ENCODE measurements at regions not wholly inside any gene's neighbourhood (a gene's known extent, or its start where the extent isn't known, plus 50 kb on each side); places are given as distances from the start of the nearest gene placed in this dataset.
A peak's percentile ranks its signal among the peaks of the same experiment; 100 is the strongest.

DNA sequence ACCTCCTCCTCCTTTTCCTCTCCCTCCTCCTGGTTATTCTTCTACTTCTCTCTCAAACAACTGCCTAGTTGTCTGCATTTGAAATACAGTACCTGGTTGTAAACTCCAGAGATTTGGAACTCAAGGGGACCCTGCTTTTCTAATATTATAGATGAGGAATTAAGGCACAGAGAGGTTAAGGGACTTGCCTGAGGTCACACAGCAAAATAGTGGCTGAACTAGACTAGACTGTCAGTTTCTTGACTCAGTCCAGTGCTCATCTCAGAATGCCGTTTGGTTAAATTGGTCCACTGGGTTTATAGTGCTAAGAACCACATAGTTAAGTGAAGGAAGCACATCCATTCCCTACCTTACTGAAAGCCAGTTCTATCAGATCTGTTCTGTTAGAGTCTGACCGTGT lies 105.9 kb upstream of the VASH1 start:
- intact Hi-C loops (cut with DNase I): no loop called here
- DNase-seq: no peak

DNA sequence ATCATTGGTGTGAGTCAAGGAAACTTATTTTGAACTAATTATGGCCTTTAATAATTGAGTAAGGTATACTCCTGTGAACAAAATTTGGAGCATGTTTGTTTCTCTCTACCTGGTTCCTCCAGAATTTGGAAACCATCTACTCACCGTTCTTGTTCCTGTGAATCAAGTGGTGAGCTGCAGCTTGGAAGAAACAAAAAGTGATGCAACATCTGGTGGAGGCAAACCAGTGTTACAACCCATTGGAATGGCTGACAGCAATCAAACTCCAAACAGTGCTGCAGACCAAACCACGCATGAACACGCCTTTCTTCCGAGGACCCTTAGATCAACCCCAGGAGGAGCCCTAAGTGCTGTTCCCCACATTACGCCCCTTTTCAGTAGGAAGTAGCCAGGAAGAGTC lies 104.7 kb upstream of the VASH1 start:
- intact Hi-C loops (cut with DNase I): no loop called here
- no peak for DNase-seq

DNA sequence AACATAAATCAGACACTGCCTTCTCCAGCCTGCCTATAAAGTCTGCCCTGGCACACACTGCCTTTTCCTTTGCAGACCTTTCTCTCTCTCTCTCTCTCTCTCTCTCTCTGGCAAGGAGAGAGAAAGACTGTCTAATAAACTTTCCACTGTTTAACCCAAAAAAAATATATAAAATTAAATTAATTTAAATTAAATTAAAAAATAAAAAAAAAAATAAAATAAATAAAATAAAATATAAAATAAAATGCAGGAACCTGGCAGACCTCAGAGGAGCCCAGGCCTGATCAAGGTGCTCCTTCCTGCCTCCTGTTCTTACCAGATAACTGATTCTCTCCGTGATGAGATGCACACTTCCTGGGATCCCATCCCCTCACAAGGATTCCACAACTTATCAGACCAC lies 103.9 kb upstream of the VASH1 start:
- no peak for DNase-seq
- intact Hi-C loops (cut with DNase I): no loop called here

DNA sequence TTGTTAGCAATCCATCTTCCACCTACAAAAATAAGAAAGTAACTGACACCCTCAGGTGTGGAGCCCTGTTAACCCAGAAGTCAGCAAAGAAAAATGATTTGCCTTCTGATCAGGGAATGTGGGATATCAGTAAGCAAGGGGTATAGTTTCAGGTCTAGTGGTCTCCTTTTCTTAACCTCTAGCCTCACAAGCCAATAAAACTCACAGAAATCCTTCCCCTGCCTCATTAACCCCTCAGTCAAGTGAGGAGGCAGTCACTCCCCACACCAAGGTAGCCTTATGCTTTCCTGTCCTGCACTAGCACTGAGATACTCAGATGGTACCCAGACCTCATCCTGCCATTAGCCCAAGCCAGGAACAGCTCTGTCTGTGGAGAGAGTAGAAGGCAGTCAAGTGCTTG lies 103.4 kb upstream of the VASH1 start:
- no peak for DNase-seq
- intact Hi-C loops (cut with DNase I): no loop called here

DNA sequence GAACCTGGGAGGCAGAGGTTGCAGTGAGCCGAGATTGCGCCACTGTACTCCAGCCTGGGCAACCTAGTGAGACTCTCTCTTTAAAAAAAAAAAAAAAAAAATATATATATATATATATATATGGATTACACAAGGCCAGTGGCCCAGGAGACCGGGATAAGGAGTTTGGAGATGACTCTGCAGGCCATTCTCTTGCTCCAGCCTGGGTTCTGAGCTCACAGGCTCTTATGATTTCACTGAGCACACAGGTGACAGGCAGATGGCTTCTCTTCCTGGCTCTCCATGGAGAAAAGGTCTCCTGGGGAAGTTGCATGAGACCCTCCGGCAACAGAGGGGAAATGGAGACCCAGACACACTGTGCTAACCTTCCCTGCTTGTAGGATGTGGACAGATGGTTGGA lies 98.7 kb upstream of the VASH1 start:
- intact Hi-C loops (cut with DNase I): no loop called here
- peak in 1 of 42 donors; percentile 1 for DNase-seq

DNA sequence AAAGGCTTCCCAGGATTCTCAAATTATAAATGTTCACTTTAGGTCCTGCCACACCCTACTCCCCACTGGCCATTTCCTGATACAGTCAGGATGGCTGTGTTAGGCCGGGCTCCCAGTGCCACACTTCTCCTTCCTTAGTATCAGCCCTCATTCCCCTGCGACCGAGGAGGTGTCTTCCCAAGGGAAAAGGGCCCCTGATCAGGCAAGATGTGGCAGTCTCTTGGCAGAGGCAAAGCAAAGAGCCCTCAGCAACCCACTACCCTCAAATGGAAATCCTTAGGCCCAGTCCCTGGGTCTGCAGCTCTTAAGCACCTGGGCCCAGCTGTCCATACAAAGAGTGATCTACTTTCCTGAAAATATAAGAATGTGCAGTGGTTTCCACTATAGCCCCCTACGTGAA lies 96.5 kb upstream of the VASH1 start:
- intact Hi-C loops (cut with DNase I): no loop called here
- DNase-seq: peak in 1 of 42 donors; percentile 28

DNA sequence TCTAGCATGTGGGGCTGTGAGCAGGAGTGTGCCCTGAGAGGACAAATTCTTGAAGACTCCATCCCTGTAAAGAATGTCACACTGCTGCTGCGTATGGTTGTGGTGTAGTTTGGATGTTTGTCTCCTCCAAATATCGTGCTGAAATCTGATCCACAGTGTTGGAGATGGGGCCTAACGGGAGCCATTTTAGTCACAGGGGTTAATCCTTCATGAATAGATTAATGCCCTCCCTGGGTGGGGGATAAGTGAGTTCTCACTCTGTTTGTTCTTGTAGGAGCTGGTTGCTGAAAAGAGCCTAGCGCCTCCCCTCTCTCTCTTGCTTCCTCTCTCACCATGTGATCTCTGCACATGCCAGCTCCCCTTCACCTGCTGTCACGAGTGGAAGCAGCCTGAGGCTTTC lies 94.5 kb upstream of the VASH1 start:
- DNase-seq: peak in 1 of 42 donors; percentile 7
- intact Hi-C loops (cut with DNase I): no loop called here

DNA sequence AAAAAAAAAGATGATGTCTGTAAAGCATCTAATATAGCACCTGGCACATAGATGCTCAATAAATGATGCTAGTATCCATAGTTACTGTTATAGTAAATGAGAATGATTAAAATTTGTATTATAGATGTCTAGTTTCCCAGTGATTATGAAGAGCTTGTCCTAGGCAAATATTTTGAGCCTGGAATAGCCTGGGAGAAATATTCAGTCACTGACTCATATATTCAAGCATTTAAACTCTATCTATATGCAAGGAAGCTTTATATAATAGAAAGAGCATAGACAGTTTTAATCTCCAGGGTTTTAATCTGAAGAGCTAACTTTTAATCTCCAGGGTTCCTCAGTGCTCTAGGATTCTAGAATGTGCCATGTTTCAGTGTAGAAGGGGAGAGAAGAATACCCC lies 91.5 kb upstream of the VASH1 start:
- DNase-seq: no peak
- intact Hi-C loops (cut with DNase I): no loop called here

DNA sequence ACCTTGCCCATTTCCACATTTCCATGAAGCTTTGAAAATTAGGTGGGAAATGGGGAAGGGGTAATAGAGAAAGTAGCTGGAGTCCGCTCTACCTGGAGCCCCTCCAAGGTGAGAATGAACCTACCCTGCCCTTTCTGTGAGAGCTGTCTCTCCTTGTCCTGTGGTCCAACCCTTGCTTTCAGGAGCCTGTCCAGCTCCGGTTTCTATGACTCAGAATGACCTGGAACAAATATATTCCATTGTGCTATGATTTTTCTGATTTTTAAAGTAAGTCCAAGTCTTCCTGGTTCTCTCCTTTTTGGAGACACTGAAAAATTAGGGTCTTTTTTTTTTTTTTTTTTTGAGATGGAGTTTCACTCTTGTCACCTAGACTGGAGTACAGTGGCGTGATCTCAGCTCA lies 89.1 kb upstream of the VASH1 start:
- intact Hi-C loops (cut with DNase I): no loop called here

DNA sequence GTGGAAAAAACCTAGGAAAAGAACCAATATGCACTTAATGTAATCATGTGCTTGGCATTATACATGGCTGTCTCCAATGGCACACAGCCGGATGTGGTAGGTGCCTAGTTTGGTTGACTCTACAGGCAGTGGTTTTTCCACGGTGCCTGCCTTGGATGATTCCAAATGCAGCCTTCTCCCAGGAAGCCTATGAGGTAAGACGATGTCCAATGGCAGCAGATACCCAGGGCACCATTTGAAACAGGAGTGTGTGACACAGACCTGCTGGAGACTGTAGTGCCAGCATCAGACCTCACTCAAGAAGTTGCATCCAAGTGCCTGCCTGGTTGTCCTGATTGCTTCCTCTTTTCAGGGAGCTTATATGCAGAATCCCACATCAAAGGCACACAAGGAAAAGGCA lies 88.0 kb upstream of the VASH1 start:
- intact Hi-C loops (cut with DNase I): no loop called here
- peak in 1 of 42 donors; percentile 13 for DNase-seq

More for the DNA sequence above, 89.1 kb upstream of the VASH1 start:
- DNase-seq: peak in 1 of 42 donors; percentile 24

DNA sequence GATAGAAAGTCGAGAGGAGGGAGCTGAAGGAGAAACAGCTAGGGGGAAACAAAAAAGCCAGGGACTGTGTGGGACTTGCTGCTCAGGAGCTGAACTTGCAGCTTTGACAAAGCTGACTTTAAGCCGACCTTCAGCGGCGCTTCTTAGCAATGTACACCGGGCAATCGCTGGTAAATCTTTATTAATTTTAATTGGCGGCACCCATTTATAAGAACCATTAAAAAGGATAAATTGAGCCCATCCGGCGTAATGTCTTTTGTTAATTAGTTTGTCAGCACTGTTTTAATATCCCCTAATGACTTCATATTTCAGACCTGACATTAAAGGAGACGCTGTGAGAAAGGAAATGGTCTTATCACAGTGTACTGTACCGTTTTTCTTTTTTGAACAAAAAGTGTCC lies 86.2 kb upstream of the VASH1 start:
- peak in 1 of 42 donors; percentile 35 for DNase-seq
- intact Hi-C loops (cut with DNase I): no loop called here

DNA sequence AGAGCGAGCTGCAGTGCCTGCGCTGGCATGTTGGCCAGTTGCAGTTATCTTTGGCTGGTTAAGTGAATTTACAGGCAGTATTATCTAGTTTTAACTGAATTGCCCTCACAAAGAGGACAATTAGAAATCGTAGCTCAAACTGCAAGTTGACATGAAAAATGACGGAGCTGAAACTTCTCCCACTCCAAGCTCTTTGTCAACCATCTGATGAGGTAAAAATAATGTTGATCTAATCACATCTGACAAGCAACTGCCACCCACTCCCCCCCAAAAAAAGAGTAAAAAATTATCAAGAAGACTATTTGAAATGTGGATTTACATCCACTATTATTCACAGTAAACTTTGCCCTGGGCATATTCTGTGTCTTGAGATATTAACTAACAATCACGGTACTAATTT lies 84.7 kb upstream of the VASH1 start:
- peak in 9 of 42 donors; percentile 6 to 54 (median 24) for DNase-seq
- intact Hi-C loops (cut with DNase I): no loop called here

DNA sequence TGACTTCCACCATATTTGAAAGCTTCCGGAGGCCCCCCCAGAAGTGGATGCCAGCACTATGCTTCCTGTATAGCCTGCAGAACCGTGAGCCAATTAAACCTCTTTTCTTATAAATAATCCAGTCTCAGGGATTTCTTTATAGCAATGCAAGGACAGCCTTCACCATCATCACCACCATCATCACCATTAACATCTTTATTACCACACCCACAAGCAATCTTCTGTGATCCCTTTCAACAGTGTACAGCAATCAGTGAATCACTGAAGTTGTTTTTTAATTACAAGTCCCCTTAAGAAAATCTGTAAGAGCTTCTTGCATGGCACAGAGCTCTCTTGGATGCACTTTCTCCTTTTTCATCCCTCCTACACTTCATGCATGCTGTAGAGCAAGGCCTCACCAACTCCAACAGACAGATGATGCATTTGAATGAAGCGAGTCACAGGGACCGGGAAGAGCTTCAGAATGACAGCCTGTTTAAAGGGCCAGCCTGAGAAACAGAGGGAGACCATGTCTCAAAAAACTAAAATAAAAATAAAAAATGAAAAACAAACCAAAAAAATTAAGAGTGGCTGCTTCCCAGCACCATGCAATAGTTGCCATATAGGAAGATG lies 83.6 kb upstream of the VASH1 start:
- DNase-seq: peak in 6 of 42 donors; percentile 6 to 57 (median 41)
- intact Hi-C loops (cut with DNase I): no loop called here

DNA sequence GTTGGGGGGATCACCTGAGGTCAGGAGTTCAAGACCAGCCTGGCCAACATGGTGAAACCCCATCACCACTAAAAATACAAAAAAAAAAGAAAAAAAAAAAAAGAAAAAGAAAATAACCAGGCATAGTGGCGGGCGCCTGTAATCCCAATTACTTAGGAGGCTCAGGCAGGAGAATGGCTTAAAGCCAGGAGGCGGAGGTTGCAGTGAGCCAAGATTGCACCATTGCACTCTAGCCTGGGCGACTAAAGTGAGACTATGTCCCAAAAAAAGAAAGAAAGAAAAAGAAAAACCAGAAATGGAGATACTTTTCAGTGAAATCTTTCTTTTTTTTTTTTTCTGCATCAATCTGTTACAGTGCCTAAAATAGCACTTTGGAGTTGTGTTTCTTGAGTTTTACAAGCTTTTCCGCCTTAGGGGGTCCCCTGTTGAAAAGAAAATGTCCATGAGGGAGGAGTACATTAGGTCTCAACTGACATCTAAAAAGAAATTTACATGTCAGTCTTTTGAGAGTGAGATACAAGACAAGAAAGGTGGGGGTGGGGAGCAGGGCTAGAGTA lies 82.9 kb upstream of the VASH1 start:
- intact Hi-C loops (cut with DNase I): no loop called here
- peak in 1 of 42 donors; percentile 36 for DNase-seq

DNA sequence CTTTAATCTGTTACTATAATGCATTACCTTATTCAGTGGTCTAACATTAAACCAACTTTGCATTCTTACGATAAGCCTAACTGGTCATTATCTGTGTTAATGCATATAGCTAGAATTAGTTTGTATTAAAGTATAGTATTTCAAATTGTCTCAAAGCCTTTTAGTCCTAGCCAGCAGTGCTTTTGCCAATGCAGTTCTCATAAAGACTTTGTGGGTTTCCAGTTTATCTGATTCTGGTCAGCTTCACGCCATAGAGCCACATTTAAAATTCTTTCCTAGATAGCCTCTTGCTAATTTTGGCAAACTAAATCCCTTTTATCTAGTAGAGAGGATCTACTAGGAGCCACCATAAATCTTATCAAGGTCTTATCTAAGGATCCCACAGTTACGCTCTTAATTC lies 78.9 kb upstream of the VASH1 start:
- intact Hi-C loops (cut with DNase I): no loop called here
- no peak for DNase-seq

DNA sequence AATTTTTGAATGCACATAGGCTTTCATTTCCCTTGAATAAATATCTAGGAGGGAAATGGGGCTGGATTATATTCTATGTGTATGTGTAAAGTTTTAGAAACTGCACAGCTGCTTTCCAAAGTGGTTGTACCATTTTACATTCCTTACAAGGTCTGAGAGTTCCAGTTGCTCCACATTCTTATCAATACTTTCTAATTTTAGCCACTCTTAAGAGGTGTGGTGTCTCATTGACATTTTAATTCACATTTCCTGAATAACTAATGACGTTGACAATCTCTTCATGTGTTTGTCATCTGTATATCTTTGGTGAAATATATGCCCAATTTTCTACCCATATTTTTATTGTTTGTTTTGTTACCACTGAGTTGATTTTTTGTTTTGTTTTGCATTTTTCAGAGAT lies 74.6 kb upstream of the VASH1 start:
- DNase-seq: no peak
- intact Hi-C loops (cut with DNase I): no loop called here

DNA sequence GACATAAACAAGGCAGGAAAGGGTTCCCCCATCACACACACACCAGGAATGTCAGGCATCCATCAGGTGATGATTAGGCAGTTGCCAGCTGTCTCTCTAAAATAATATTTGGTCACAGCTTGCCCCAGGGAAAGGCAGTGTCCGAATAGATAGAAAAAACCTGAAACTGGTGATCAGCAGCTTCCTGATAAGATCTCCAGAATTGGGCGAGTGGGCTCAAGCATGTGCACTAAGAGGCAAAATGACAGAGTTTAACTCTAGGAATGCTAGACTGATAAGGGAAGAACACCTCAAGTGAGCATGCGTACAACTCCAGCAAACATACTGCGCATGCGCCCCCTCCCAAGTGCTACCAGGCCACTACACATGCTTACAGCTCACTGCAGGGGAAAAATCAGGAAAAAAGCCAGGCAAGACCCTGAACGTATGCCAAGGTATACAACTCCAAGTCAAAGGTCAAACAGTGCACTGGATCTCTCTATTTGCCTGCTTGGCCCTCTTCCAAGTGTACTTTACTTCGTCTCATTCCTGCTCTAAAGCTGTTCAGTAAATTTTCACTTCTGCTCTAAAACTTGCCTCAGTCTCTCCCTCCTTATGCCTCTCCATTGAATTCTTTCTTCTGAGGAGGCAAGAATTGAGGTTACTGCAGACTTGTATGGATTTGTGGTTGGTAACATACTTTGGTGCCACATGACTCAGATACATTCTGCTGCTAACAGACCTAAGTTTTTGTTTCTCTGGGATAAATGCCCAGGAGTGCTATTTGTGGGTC lies 73.5 kb upstream of the VASH1 start:
- DNase-seq: peak in 1 of 42 donors; percentile 3
- intact Hi-C loops (cut with DNase I): no loop called here

DNA sequence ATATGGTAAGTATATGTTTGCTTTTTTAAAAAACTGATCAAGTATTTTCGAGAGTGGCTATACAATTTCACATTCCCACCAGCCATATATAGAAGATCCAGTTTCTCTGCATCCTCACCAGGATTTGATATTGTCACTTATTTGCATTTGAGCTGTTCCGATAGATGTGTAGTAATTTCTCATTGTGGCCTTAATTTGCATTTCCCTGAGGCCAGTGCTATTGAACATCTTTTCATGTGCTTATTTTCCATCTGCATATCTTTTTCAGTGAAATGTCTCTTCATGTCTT lies 72.9 kb upstream of the VASH1 start:
- no peak for DNase-seq
- intact Hi-C loops (cut with DNase I): no loop called here

DNA sequence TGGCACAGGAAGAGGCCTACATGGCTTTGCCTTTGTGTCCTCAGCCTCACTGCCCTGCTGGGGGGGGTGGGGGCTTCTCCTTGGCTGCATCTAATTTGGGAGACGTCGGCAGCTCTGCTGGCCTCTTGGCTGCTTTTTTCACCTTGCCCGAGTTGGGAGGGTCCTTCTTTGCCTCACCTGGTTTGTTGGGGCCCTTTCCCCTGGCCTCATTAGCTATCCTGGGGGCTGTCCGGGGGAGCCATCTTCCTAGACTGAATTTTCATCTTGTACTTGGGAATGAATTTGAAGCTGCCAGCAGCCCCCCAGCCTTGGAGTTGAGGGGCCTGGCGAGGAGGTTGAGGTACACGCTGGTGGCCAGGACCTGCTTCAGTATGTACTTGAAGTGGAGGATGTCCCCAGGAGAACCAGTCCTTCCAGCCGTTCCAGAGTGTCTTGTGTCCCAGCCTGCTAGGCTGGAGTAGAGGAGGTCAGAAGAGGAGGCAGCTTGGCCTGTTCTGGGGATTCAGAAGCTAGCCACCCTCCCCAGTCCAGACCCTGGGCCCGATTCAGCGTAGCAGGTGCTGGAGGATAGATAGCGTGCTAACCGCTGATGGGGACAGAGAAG lies 70.7 kb upstream of the VASH1 start:
- intact Hi-C loops (cut with DNase I): no loop called here
- DNase-seq: peak in 1 of 42 donors; percentile 24

DNA sequence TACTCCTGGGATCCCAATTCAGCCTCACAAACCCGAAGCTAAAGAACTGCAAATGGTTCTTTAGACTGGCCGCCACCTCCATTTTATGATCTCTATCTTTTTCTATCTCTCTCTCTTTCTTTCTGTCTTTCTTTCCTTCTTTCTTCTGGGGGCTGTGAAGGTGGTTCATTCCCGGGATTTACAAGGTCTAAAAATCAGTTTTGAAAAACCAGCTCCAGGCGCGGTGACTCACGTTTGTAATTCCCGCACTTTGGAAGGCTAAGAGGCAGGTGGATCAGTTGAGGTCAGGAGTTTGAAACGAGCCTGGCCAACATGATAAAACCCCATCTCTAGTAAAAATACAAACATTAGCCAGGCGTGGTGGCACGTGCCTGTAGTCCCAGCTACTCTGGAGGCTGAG lies 67.2 kb upstream of the VASH1 start:
- no peak for DNase-seq
- intact Hi-C loops (cut with DNase I): no loop called here
